HCT116 (cell line): ENCODE measurements at regions not wholly inside any gene's neighbourhood (a gene's known extent, or its start where the extent isn't known, plus 50 kb on each side); places are given as distances from the start of the nearest gene placed in this dataset.

Experiments
- ATF3 ChIP-seq: IDR thresholded peaks from 2 replicates; pipeline ENCODE4 v1.6.1; 2012
- EZH2 ChIP-seq: fragments of 200-600 bp; sonication (generic); IDR thresholded peaks from 2 replicates; pipeline ENCODE4 v1.6.1; 2017; ENCODE audit warnings: antibody characterized with exemption, mixed run types
- MAX ChIP-seq: IDR thresholded peaks from 2 replicates; pipeline ENCODE4 v1.6.1; 2012
- ZFX ChIP-seq: fragments of 450-650 bp; IDR thresholded peaks from 2 replicates; pipeline ENCODE4 v1.6.1; 2017
- TF ChIP-seq, protein P1 (sequence below), 3 experiments: fragments of 200-600 bp in 1 of 3; sonication (generic) in 1 of 3; IDR thresholded peaks in 2 of 3; conservative IDR thresholded peaks in 1 of 3; 2 replicates each; pipeline ENCODE4 v1.5.1; 2012 to 2017; ENCODE audit warnings: low read depth in 2 of 3, low read length in 2 of 3, antibody characterized with exemption in 1 of 3, borderline replicate concordance in 1 of 3, control low read depth in 1 of 3, mild to moderate bottlenecking in 1 of 3, mixed read lengths in 1 of 3, mixed run types in 1 of 3, moderate library complexity in 1 of 3; ENCODE audit not compliant: insufficient read depth in 1 of 3

- TF ChIP-seq, protein P1, sequence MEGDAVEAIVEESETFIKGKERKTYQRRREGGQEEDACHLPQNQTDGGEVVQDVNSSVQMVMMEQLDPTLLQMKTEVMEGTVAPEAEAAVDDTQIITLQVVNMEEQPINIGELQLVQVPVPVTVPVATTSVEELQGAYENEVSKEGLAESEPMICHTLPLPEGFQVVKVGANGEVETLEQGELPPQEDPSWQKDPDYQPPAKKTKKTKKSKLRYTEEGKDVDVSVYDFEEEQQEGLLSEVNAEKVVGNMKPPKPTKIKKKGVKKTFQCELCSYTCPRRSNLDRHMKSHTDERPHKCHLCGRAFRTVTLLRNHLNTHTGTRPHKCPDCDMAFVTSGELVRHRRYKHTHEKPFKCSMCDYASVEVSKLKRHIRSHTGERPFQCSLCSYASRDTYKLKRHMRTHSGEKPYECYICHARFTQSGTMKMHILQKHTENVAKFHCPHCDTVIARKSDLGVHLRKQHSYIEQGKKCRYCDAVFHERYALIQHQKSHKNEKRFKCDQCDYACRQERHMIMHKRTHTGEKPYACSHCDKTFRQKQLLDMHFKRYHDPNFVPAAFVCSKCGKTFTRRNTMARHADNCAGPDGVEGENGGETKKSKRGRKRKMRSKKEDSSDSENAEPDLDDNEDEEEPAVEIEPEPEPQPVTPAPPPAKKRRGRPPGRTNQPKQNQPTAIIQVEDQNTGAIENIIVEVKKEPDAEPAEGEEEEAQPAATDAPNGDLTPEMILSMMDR (IDR thresholded peaks at IDR 0.05 in 2 of 3, conservative IDR thresholded peaks at IDR 0.05 in 1 of 3; ENCODE audit: borderline replicate concordance in 1 of 3, insufficient read depth in 1 of 3, low read depth in 2 of 3, low read length in 2 of 3) = no peak
- no peak for TF ChIP-seq MAX
- no peak for TF ChIP-seq EZH2
- no peak for TF ChIP-seq ZFX
- no peak for TF ChIP-seq ATF3
Measured at GRCh38 chr6:122063076-122063475, 336.4 kb upstream of the HSF2 start.
